Skin of body (tissue), 1 donor: ENCODE measurements at regions not wholly inside any gene's neighbourhood (a gene's known extent, or its start where the extent isn't known, plus 50 kb on each side); places are given as distances from the start of the nearest gene placed in this dataset.

Experiments
- DNase-seq: peaks from one replicate; lab custom pipeline; 2025; lab: John Stamatoyannopoulos, UW

DNA sequence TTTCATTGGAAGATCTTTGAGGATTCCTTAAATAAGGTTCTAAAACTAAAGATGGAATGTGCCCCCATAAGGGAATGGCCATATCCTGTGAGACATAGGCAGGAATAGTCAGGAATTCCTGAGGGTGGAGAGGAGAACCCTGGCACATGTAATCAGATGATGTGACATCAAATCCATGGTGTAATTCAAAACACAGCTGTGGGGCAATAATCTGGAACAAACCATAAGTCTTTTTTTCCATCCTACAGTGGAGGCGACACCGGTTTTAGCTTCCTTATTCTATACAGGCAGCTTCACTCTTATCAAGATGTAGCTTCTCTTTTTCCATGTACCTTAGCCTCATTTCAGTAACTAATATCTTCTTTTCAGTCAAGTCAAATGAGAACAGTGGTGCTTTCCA, 133.6 kb upstream of the CITED2 start:
- DNase-seq, result no peak

DNA sequence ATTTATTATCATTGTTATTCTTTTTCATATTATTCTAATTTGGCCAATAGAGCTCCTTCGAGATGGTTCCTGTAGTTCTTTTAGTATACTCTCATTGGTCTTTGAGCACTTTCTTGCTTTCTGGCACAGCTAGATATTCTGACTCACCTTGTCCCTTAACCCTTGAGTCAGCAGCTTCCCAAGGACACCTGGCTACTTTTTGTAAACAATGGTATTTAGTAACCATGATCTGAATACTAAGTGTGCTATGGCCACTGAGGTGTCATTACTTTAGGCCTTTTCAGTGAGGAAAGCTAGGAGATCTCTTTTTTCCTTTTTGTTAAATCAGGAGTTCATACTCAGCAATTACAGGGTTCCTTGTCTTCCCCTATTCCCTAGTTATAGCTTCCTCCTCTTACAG, 126.5 kb upstream of the CITED2 start:
- DNase-seq, result no peak

DNA sequence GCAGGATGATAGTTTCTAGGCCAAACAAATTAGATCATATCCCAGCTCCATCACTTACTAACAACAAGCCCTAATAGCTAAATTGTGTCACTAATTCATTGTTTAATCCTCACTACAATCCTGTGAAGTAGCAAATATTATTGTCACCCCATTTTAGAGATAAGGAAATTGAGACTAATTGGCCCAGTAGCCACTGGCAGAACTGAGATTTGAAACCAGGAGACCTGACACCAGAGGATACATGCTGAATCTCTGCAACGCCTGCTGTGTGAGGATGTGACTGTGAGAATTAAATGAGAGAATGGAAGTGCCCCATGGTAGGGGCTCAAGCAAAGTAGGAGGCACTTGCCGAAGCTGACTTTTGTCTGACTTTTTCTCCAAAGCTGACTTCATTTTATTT, 124.3 kb upstream of the CITED2 start:
- DNase-seq, result no peak

DNA sequence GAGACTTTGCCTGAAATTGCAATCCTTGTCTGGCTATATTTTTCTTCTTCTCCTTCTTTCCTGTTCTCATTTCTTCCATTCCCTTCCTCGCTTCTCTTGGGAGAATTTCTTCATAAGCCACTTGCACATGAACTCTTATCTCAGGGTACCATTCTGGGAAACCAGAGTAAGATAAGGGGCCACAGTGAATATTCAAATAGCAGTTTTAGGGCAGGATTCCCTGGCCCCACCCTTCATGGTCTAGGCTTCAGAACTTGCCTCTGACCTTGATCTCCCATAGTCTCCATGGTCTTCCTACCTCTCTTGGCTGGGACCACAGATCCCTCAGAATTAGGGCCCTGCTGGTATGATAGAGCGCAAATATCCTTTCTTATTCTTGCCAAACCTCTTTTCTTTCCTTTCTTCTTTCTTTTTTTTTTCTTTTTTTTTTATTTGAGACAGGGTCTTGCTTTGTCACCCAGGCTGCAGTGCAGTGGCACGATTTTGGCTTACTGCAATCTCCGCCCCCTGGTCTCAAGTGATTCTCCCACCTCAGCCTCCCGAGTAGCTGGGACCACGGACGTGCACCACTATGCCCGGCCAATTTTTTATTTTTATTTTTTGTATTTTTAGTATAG, 123.0 kb upstream of the CITED2 start:
- no peak for DNase-seq

DNA sequence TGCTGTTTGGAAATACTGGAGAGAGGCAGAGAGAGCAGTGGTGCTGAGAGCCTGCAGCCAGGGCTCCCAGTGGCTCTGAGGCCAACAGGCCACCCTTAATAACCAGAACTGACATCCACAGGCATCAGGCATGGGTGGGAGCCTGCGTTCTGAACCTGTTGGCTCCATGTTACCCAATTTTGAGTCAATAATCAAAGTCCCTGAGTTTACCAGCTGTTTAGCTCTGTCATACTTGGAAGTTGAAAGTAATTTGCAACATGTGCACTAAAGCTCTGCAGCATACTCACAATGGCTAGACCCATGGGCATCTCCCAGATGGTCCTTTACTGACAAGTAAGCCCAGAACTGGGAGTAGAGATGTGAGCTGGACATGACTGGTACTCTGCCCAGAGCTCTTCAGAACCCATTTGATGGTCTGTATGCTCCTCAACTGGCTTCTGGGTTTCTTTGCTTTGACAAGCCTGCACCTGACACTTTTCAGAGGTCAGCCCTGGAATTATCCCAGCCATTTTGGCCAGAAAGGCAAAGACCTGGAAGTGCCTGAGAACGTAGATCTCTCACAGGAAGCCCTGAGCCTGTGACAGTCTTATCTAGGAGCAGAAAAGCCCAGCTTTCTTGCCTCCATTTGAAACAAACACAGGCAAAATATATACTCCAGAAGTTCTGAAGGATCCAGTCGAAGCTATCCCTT, 122.4 kb upstream of the CITED2 start:
- DNase-seq, result no peak

DNA sequence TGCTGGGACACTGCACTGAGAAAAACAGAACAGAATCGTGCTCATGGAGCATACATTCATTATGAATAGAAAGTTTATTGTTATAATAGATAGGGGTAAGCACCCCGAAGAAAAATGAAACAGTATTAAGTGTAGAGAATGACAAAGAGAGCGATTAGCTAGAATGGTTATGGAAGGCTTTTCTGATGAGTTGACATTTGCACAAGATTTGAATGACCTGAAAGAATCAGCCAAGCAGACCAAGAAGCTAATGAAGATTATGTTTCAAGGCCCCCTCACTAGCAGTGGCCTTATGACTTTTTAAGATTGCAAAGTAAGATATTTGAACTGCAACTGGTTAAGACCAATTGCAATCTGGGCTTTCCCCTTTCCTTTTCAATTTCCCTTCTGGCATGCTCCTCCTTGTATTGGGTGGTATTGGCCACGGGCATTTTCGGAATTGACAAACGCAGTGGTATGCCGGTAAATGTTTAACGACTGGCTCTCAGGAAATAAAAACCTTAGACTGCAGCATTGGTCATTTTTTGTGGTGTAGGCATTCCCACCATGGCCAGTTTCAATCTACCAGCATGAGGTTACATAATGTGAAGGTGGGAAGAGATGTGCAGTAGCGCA, 120.0 kb upstream of the CITED2 start:
- no peak for DNase-seq

DNA sequence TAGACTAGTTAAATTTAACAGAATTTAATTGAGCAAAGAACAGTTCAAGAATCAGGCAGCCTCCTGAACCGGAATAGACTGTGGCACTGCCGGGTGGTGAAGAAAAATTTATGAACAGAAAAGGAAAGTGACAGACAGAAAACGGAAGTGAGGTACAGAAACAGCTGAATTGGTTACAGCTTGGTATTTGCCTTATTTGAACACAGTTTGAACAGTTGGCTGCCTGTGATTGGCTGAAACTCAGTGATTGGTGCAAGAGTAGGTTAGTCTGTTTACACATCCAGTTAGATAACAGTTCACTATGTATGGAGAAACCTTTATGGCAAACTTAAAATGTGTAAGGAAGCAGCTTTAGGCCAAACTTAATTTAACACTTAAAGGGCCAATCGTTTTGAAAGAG, 116.0 kb upstream of the CITED2 start:
- DNase-seq, result no peak

DNA sequence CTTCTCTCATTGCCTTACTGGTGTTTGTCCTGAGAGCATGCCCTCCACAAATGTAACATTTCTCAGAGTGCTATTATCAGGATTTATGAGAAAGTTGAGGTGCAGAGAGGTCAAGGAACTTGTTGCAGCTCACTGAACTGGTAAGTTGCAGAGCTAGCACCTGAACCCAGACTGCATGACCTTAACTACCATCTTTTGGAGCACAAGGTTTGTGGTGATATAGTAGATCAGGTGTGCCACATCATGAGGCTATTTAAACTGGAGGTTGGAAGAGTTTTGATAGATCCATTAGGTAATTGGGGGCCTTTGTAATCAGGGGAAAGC, 112.0 kb upstream of the CITED2 start:
- DNase-seq, result no peak

DNA sequence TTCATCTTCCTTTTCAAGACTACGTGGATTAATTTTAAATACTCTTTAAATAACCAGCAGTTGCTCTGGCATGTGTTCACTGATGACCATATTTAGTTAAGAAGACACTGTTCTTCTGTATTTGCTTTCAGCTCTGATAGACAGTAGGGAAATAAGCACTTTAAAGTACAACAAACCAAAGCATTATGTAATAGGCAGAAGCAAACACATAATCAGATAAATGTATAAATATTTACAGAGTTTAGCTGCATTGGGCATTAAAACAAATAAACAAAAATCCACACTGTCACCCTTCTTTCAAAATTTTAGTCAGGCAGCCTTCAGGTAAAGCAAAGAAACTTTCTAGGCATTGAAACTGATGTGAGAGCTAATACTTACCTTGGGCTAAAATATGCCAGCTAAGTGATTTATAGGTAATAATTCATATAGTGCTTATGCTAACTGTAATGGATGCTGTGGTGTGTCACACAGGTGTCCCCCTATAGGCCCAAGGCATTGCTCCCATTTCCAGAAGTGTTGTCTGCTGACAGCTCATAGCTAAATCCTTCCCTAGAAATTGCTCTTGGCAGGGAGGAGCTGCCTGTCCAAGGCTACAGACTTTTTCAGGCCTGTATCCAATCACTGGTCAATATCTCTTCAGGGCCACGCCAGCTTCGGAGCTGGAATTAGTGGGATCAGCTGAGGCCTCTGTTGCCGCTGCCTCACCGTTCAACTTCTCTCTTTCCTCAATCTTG, 111.5 kb upstream of the CITED2 start:
- no peak for DNase-seq

DNA sequence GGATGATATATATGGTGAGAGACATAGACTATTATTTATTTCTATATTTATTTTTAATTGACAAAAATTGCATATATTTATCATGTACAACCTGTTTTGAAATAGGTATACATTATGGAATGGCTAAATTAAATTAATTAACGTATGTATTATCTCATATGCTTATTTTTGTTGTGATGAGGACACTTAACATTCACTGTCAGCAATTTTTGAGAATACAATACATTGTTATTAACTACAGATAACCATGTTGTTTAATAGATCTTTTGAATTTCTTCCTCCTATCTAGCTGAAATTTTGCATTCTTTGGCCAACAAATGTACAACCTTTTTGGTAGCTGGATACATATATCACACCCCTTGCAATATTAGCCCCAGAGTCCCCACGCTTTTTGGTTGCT, 110.7 kb upstream of the CITED2 start:
- no peak for DNase-seq

DNA sequence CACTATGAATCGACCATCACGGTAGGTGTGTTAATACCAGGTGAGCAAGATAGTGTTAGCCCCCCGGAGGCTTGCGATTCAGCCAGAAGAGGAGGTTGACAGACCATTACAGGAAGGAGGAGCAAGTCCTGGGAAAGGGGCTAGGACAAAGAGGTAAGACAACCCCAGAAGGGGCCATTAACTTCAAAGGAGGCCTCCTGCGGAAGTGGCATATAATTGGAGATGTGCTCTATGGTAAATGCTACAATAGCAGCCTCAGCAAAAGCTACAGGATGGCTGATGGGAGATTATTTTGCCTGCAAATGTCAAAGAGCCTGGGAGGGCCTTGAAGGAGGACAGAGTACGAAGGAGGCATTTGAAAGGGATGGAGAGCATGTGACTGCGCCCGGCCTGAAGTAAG, 108.6 kb upstream of the CITED2 start:
- no peak for DNase-seq

DNA sequence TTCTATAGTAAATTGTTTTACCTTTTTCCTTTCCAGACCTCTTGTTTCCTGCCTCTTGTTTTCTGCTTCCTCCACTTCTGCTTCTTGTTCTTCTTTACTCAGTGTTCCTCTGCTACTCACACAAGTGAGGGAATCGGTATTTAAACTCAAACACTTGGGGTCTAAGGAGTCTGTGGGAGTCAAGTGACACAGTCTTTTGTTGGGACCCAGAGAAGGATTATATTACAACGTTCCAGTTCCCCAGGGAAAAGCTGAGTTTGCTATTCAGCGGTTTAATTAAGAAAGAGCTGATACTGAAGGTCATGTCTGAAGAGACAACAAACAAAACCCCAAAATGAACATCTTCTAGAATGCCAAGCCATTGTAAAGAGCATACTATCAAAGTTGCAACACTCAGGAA, 107.8 kb upstream of the CITED2 start:
- DNase-seq, result no peak

DNA sequence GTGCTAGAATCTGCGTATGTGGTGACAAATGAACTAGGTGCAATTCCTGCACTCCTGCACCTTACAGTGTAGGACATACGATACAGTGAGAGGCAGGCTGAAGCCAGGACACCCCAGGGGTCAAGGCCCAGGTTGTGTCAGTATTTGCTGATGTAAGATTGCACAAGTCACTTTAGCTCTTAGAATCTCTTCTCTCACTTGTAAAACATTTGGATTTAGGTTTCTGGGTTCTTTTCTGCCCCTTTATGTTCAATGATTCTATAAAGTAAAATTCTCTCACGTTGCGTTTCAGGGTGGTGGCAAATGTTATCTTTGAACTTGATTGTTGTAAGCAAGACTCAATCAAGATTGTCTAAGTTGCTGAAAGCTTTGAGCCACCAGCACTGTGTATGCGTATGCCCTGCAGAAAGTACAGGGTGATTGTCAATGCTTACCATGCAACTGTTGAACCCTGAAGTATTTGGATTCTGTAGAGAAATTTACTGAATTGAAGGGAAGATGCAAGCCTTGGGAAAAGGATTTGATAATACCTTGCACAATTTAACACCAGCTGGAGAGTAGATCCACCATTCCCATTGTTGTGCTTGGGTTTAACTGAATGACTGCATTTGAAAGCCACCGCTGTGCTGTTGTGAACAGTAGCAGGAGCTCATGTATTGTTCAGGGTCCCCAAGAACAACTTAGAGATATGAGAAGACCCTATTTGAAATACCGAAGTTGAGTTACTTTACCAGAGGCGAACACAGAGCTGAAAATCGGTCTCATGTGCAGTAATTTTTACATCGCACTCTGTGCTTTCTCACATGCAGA, 106.1 kb upstream of the CITED2 start:
- DNase-seq, result no peak

DNA sequence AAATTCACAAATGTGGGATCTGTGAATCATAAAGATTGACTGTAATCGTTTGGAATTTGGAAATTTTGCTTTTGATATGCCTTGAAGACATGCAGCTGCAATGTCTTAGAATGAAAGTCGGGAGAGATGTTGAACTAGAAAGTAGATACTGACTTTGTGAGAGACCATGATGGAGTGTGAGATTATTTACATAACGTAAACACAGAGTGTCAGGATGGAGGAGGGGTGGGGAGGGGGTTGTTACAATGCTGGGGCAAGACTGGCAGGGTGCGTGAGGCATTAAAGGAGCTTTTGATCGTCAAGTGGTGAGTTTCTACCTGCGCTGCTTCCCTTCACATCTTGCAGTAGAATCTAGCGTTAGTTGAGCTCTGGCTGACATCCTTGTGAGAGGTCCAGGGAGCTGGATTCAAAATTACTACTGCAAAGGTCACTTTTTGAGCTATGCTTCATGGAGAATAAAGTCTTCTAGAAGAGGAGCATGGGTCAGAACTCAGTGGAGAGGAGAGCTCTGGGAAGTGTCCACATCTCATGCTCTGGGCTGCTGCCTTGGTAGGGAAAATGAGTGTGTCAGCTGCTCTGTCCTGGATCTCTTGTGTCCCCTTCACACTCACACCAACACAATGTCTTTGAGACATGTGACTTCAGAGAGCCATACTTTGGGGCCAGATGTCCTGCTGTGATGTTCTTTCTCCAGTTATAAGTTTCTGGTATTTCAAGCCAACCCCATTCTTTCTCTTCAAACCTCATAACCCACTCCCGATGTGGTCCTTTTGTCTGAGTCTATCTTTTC, 105.2 kb upstream of the CITED2 start:
- DNase-seq, result no peak

DNA sequence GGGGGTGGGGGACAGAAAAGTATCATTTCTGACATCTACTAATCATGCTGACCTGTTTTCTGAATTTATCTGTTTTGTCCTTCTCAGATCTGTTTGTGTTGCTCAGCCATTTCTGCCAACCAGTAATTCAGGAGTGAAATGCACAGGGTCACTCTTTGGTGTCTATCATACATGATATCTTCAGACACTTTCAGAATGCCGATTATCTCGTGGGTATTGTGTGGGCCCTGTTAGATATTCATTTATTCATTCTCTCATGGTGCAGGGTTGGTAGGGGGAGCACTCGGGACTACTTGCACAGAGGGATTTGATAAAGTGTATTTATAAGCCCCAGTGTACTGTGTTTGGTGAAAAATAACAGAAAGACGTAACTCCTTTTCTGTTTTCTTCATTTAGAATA, 101.2 kb upstream of the CITED2 start:
- no peak for DNase-seq

DNA sequence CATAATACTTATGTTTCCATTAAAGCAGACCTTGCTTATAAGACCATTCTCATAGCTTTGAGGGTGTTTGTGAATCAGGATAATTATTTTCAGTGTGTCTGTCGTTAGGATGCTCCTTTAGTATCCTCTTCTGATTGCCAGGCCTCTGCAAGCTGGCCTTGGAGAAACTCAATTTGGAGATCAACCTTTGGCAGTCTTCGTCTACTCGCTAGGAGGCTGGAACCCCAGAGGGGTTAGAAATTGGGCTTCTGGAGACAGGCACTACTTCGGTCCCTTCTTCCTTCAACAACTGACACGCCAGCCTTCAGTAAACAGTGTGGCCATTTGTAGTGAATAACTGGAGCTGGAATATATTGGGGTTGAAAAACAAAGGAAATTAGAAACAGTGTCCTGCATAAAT, 100.8 kb upstream of the CITED2 start:
- DNase-seq, result no peak

DNA sequence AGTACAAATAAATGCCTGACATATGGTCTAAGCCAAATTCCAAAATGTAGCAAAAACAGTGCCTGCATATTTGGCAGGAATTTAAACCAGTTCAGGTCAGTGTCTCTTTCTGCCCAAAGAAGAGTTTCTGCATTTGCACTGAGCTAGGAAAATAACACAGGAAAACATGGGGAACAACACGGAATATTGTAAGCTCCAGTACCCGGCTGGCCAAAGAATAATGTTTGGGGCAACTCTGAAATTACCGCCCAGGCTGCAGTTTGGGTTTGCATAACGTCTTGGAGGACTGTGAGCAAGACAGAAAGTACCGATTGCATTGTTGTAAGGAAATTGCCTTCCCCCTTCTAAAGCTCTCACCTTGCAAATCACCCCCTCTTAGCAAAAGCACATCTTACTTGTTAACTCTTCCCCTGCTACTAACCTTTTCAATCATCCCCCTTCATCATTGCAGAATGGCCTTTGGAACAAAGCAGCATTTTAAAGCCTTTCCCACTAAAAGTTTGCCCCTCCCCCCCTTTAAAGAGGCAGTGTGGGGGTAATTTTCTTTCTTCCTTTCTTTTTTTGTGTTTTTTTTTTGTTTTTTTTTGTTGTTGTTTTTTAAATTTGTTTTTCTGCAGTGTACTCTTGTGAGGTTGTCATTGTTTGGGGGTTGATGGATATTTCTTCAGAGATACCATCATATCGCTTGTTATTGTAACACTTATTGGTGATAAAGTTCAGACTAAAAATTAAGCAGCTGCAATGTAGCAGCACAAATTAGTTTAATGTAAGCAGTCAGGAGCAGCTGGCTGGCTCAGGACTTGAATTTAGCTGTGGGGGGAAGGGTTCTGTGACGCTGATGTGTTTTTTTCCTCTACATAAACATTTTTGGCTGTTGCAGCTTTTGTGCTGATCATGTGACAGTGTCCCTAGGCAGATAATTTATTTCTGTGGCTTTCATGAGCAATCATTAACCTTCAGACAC, 100.0 kb upstream of the CITED2 start:
- peak; percentile 77 for DNase-seq

DNA sequence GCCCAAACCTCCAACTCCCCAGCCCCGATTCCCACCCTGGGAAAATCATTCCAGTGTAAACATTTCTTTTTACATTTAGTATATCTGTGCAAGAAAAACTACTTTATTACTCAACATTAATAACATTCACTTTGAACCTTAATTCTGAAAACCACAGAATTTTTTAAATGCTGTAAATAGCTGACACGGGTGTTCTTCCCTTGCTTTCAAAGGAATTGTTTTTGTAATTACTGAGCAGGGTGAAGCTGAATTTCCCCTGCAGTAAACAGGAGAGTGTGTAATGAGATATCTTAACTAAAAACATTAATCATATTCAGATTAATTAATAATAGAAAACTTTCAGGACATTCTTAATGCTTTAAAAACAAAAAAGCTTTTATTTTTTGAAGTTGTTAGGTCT, 99.3 kb upstream of the CITED2 start:
- DNase-seq, result no peak

DNA sequence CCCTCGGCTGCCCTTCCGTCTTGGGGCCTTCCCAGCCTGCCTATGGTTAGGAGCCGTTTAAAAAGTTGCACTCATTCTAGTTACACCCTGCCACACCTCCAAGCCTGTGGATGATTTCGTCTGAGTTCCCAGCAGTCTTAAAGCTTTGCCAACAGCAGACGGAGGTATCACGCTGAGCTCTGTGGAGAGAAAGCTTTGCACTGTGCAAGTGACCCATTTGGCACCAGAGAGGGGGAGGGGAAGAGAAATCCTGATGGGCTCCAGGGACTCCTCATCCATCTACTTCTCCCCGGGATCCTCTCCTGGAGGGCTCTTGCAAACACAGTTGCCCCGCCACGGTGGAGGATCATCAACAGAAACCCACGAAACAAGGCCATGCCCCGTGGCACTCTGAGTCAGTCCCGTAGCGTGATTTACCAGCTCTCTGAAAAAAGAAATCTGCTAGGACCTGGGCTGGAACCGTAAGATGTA, 98.8 kb upstream of the CITED2 start:
- DNase-seq, result peak; percentile 27
